Fibroblast of the aortic adventitia (primary cell): ENCODE measurements at regions not wholly inside any gene's neighbourhood (a gene's known extent, or its start where the extent isn't known, plus 50 kb on each side); places are given as distances from the start of the nearest gene placed in this dataset.

Experiments used
- DNase-seq: peaks from one replicate; pipeline ENCODE4 v3.0.0-alpha.2; 2010; ENCODE audit warnings: low read depth
- H3K4me3 ChIP-seq: 2 replicates; pipeline ENCODE4 v1.5.1; 2011; ENCODE audit warnings: low read depth, mild to moderate bottlenecking, control low read depth, low read length, moderate library complexity
- CTCF ChIP-seq: IDR thresholded peaks from 2 replicates; pipeline ENCODE4 v1.5.1; 2011; ENCODE audit warnings: mild to moderate bottlenecking, low read length, control low read depth, inconsistent platforms; ENCODE audit not compliant: insufficient read depth

GRCh38 chr5:96141749-96142148 is 180.1 kb upstream of the ELL2 start:
- peak; percentile 48 for DNase-seq
- no peak overlapping the region for H3K4me3 ChIP-seq
- TF ChIP-seq CTCF: no peak

- TF ChIP-seq CTCF: no peak
- H3K4me3 ChIP-seq: no peak overlapping the region
Measured at GRCh38 chr5:96140496-96140895, 178.8 kb upstream of the ELL2 start.

GRCh38 chr5:96140084-96140483 is 178.4 kb upstream of the ELL2 start:
- TF ChIP-seq CTCF: no peak
- H3K4me3 ChIP-seq: no peak overlapping the region
- DNase-seq: peak; percentile 46

More at GRCh38 chr5:96140496-96140895, 178.8 kb upstream of the ELL2 start:
- DNase-seq: no peak

- no peak for TF ChIP-seq CTCF
- no peak overlapping the region for H3K4me3 ChIP-seq
- DNase-seq: no peak
Measured at GRCh38 chr5:96134886-96135285, 173.2 kb upstream of the ELL2 start.

GRCh38 chr5:96133341-96134079 is 171.9 kb upstream of the ELL2 start:
- DNase-seq: no peak
- H3K4me3 ChIP-seq: no peak overlapping the region
- no peak for TF ChIP-seq CTCF

- DNase-seq: no peak
- no peak for TF ChIP-seq CTCF
- no peak overlapping the region for H3K4me3 ChIP-seq
Measured at GRCh38 chr5:96129276-96129675, 167.6 kb upstream of the ELL2 start.
